ELF-1 (cell line): ENCODE measurements at regions not wholly inside any gene's neighbourhood (a gene's known extent, or its start where the extent isn't known, plus 50 kb on each side); places are given as distances from the start of the nearest gene placed in this dataset.

ENCODE experiments used
- DNase-seq: peaks from one replicate; pipeline ENCODE4 v3.0.0-alpha.2; 2016; ENCODE audit warnings: low read depth, low spot score

GRCh38 chr14:99118946-99119345, 153.1 kb downstream of the BCL11B start:
- no peak for DNase-seq
